ENCODE measurements at regions not wholly inside any gene's neighbourhood (a gene's known extent, or its start where the extent isn't known, plus 50 kb on each side); places are given as distances from the start of the nearest gene placed in this dataset.

DNA sequence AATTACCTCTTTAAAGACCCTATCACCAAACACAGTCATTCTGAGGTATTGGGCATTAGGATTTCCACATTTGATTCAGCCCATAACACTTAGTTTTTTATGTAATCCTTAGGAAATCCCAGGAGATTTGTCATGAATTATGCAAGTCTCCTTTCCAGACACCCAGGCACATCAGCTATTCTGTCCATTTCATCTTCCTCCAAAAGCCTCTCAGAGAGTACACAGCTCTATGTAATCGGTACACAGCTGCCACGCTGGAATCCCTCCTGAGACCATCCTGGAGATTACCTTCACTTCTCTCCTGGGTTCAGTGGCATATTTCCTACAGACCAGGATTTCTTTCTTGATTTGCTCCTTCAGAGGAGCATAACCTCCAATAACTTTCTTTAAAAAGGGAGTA lies 2309.8 kb upstream of the WWC1 start:
- DNase-seq (ENCODE audit: low read depth), result no peak

DNA sequence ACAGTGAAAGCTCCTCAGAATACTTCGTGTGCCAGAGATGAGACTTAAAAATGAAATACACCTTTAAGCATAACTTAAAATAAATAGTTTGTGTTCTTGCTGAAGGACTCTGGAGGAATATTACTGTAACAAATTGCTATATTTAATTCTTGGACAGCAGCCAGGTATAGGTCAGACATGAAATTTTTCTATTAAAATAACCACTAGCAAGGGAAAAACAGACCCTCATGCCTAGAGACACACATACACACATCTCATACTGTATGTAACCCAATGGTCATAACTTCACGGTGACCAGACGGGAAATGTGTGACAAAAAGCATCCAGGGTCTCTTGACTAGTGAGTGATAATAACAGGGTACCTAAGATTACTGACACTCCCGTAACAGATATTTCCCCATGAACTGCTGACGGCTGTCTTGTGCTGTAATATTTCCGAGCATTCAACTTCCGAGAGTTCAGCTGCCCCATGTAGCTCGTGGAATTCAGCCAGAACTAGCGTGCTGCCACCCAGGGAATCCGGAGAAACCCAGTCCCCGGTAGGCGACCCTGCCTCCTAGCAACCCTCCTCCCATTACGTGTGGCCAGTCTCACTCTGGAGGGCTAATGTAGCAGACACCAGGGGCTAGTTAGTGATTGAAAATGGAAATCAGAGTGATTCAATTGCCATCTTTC lies 2295.1 kb upstream of the WWC1 start:
- DNase-seq (ENCODE audit: low read depth), result no peak

DNA sequence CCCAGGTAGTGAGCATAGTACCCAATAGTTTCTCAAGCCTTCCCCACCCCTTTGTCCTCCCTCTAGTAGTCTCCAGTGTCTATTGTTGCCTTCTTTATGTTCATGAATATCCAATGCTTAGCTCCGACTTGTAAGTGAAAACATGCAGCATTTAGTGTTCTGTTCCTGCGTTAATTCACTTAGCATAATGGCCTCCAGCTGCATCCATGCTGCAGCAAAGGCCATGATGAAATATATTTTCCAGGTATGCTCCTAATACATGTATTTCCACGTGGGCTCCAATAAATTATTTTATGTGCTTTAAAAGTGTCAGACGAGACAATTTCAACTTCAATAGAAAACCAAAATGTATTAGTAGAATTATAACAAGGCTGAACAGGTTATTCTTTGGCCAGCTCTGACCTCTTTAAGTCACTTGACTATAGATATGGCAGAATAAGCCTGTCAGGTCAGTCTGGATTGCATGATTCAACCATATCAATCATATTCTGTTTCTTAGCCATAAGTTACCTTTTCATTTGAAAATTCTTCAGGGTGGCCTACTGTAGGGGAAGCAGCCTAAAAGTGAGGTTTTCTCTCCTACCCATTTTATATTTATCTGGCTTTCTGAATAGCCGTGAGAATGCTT lies 2291.6 kb upstream of the WWC1 start:
- no peak for DNase-seq (ENCODE audit: low read depth)

DNA sequence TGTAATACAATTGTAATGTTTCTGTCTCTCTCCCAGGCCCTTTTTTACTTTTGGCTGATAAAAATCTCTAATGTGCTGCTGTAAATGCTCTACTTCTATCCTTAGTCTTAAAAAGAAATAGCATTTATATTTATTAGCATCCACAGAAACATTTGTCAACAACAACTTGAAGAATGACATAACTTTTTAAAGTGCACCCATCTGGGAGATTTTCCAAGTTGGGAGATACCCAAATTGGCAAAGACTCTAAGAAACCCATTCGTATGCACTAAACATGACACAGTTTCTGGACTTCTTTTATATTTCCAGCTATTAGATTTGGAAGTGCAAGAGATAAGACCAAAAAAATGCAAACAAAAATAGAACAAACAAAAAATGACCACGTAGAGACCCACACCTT lies 2287.4 kb upstream of the WWC1 start:
- DNase-seq (ENCODE audit: low read depth), result no peak

DNA sequence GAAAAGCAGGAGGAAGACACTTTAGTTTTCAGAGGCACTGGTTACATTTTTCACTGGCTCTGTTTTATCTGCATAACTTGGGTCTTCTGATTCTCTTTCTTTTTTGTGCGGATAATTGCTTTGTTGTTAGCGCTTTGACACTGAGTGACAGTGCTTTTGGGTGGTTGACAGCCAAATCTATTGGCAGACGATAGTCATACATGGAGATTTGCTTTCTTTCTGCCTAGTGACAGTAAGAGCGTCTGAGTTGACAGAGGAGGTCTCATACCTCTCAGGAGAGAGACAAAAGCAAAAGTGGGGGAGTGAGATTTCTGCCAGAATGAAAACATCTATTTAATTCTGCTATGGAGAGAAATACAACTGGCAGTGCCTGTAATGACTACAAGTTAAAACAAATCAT lies 2278.0 kb upstream of the WWC1 start:
- no peak for DNase-seq (ENCODE audit: low read depth)

DNA sequence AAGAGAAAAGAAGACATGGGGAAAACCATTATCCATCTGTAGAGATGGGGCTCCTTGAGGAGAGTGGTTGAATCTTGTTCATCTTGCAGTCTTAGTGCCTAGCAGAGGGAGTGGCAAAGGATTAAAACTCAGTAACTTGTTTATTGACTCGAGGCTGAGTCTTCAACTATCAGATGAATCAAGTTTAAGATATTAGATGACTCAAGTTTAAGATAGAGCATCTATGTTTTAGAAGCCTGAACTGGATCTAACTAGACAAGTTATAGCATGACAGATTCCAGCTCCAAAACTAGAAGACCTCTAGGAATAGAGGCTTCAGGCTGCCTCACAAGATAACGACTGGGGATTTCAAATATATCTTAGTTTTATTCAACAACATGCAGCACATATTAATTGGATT lies 2277.2 kb upstream of the WWC1 start:
- no peak for DNase-seq (ENCODE audit: low read depth)

DNA sequence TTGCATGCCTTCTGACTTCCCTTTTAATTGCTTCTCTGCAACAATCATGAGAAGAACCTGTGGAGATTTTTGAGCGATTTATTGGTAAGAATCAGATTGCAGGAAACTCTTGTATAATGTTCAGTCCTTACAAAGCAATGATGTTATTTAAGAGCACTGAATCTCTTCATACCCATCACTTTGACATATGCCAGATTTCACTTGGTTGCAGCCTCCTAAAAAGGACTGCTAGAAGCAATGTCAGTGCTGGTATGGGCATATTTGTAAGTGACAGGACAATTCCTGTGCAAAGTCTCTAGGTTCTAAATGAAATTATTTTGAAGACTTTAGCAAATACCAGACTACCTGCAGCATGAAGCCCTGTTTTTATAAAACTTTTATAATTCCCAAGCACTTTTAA lies 2272.7 kb upstream of the WWC1 start:
- no peak for DNase-seq (ENCODE audit: low read depth)

DNA sequence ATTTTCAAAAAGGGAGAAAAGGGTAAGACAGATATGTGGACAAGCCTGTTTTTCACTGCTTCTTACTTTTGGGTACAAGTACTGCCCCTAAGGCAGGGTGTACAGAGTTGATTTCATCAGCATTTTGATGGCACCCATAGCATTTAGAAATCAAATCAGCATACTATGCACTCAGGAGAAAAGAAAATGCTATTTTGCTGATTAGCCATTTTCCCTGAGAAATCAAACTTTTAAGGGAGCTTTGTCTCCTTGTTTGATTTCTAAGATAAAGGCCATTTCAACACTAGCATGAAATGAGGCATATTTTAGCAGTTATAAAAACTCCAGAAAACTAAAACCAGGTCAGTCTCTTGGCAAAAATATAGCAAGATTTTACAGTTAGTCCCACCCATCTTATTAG lies 2269.4 kb upstream of the WWC1 start:
- DNase-seq (ENCODE audit: low read depth), result no peak

DNA sequence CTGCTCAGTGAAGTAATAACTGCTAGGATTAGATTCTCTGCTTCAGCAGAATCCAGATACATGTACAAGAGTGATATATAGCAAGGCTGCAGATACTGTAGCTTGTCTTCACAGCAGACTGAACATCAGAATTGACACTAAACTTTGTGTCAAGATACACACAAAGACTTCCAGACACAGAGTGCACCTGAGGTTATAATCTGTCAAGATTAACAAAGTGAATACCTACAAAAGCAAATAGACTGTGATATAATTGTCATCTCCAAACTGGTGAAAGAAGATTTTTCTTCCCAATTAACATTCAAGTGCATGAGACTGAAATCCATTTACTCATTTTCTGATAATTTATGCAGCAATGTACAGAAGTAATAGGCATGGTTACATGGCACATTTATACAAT lies 2266.5 kb upstream of the WWC1 start:
- DNase-seq (ENCODE audit: low read depth), result no peak

DNA sequence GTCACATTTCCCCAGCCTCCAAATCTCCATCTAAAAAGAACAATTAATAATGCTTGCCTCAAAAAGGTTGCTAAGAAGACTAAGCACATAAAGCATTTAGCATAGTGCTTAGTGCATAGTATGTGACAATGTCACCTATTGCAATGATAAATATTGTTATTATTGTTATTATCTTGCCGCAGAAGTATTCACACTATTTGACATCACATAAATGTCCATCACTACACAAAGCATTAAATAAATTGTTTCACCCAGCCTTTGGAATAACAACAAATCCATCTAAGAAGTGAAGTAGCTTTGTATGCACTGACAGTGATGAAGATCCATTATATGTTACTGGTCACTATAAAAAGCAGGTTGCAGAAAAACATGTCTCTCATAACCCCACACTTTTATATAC lies 2263.9 kb upstream of the WWC1 start:
- DNase-seq (ENCODE audit: low read depth), result no peak

DNA sequence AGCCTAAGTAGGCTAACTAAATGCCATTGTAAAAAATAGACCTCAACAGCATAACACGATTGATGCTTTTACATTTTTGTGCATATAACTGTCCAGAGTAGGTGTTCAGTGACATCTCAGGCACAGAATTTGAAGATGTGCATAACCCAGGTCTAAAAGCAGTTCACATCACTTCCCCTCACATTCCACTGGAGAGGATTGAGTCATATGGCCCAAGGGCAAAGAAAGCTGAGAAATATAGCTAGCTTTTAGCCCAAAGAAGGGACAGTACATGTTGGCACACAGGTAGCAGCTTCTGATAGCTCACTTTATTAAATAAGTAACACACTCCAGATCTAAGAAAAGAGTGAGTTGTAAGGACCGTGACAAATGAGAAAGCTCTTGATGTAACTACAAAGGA lies 2259.5 kb upstream of the WWC1 start:
- DNase-seq (ENCODE audit: low read depth), result no peak

DNA sequence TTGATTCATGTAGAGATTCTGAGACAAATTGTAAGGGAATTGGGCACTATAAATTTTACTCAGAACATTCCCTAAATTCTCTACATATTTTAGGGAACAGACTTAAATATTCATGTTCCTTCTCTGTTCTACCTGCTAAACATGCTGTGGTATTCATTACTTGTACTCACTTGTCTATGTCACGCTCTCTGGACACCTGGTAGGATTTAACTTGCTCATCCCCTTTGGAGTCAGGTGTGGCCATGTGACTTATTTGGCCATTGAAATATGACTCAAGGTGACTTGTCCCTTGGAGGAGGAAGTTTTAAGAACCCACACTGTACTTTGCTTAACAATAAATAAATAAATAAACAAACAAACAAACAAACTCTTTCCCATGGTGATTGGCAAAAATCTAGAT lies 2258.8 kb upstream of the WWC1 start:
- DNase-seq (ENCODE audit: low read depth), result no peak

DNA sequence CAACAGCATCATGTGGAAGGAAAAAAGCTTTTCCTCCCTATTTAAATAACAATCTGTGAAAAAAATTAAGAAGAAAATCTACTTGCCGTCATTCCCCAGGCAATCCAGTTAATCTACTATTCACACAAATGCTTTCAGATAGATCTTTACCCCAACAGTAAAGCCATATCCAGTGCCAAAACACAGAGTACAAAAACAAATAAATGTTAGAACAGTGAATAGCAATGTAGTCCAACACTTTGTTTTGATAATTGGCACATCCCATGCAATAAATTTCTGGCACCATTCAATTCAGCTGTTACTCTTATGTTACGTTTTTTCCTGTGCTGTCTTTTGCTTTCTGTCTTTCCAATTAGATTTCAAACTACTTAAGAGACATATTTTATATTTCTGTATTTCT lies 2245.5 kb upstream of the WWC1 start:
- DNase-seq (ENCODE audit: low read depth), result no peak

DNA sequence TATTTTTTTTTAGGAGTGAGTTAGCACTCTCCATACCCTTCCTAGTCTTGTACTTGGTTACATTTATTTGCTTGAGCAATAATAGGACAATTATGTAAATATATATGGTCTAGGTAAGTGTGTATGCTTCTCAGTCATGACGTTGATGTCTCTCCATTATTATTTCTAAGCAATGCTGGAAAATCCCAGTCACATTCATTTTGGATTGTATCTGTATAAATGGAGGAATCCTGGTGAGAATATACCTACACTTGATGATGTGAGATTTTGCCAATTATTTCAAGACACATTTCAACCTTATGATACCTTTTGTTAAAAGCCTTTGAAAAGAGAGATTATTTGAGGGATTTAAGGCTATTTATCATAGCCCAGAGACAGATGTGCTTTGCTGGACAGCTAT lies 2244.5 kb upstream of the WWC1 start:
- no peak for DNase-seq (ENCODE audit: low read depth)

DNA sequence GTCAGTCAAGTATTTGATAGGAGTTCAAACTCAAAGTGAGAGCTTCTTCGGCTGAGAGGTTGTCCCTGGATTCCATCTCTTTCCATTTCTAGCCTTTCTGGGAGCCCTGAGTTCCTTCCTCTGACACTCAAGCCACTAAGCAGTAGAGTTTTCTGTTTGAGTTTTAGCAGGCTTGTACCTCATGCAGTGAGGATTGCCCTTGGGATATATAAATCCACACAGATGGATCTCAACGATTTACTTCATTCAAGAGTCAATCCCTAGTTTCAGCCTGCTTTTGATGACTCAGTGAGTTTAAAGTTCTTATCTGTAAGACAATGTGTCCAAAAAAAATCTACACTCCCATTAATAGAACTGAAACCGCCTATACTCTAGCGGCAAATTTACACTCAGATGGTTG lies 2240.9 kb upstream of the WWC1 start:
- DNase-seq (ENCODE audit: low read depth), result no peak

DNA sequence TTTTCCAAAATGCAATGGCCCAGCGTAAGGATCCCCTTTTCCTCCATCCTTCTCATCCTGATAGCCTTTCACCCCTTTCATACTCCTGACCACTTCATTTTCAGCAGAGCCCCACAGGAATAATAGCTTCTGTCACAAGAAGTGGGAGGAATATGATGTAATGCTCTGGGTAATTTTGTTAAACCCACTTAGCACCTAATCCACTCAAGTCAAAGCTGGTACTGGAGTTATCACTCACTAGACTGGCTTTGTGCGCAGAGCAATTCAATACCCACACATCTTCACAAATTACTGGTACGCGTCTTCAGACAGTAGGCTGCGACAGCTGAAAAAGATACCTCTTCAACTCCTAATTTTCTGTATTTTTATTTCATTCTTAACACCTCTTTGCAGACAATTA lies 2232.8 kb upstream of the WWC1 start:
- no peak for DNase-seq (ENCODE audit: low read depth)

DNA sequence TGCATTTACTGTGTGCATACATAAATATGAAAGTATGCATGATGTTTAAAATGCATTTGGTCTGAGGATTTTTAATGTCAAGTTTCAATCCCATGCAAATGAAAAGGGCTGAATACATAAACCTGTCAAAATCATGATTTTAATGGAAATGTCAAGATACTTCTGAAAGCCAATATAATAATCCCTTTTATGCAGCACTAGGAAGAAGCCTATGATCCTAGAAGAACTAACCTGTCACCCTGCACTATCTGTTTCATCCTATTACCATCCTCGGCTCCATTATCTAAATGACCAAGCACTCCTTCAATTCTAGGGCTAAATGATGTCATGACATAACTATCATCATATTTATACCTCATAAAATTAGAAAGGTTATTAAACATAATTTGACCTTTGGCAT lies 2229.4 kb upstream of the WWC1 start:
- DNase-seq (ENCODE audit: low read depth), result no peak

DNA sequence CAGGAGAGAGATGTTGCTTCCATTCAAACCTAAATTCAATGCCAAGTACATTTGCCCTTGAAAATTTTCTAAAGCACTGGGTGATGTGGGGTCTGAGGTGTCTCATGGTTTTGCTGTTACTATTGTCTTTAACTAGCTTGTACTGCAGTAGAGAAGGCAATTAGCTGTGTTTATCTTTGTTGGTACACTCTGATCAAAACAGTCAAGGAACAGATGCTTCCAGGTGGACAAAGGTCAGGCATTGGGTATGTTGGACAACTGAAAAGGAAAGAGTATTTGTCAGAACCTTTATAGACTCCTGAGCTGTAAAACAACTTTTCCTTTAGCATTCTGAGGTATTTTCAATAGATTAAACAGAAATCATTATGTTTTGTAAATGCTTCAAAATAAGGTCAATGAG lies 2228.7 kb upstream of the WWC1 start:
- no peak for DNase-seq (ENCODE audit: low read depth)

DNA sequence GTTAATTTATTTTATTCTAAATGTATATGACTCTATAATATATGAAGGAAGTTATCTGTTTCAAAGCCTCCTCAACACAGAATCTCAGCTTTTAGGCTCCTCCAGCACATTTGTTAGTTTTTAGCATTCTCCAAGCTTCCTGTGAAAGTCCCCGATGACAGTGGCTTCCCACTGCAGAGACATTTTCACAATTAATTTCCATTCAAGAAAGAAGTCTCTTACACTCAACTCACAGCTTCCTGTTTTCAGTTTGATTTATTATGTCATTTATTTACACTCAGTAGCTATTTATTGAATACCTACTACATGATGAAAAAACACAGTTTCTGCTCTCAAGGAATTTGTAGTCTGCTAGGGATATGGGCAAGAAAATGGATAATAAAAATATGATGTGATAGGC lies 2228.2 kb upstream of the WWC1 start:
- DNase-seq (ENCODE audit: low read depth), result no peak

DNA sequence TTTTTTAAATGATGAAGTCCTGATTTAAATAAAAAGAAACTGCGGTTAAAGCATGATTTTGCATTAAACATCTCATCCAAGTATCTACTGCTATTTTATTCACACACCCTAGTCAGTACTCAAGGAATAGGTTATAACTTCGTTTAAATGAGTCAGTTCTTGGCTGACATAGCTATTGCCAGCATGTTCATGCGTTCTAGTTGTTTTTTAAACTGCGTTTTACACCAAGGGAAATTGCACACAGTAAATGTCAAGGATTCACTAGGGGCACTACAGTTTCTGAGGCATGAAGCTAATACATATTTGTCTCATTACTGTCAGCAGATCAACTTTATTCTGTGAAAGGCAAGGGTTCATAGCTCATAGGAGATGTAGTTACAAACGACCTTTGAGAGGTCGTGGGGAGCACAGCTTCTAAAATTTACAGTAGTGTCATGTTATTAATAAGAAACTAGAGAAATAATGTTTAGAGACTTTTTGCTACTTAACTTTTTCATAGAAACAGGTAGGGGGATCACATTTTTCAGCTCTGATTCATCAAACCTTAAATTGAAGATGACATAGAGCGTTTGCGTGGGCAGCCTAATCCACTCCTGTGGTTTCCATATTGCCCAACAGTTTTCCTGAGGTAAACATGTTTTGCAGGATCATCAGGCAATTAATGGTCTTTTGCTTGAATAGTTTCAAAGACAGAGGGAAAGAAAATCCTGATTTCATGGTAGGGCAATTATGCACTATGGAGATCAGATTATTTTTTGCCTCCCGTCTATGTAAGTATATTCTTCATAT lies 2222.7 kb upstream of the WWC1 start:
- DNase-seq (ENCODE audit: low read depth), result no peak

DNA sequence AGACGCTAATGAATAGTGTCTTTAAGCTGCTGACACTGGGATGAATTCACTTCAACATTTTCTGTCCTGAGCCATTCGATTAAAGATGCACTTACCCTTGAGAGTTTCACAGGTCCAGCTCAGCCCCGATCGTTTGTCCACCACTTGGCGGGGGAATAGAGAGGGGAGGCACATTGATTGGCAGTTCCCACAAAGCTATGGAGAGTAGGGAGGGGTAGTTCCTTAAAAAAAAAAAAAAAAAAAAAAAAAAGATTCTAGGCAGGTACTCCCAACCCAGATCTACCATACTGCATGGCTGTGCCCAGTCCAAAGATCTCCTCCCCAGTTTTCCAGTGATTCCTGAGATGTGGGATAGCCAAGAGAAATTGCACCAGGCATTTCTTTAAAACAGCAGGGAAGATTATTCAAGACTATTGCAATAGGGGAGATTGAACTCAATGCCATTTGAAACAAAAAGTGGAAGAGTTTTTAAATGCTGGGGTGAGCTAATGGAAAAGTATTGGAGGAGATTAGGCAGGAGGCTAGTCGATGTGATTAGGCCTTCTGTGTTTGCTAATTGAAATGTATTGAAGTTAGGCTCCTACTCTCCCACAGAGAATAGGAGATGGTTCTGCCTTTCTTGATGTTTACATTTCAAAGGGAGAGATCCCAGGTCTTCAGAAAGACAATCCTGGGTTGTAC lies 2217.4 kb upstream of the WWC1 start:
- DNase-seq (ENCODE audit: low read depth), result no peak

Data from myocyte (in vitro differentiated cells).